ENCODE measurements at regions not wholly inside any gene's neighbourhood (a gene's known extent, or its start where the extent isn't known, plus 50 kb on each side); places are given as distances from the start of the nearest gene placed in this dataset.

GRCh38 chr17:53662608-53663007 is 160.1 kb upstream of the KIF2B start:
- H3K9me3 ChIP-seq (ENCODE audit: control insufficient read depth, insufficient read depth, low read depth, low read length) = no peaks in the 10 kb centered on the region

GRCh38 chr17:53659181-53659580 is 163.5 kb upstream of the KIF2B start:
- no peaks in the 10 kb centered on the region for H3K9me3 ChIP-seq (ENCODE audit: control insufficient read depth, insufficient read depth, low read depth, low read length)
- ChIA-PET POLR2A (no interaction called here), CTCF (no interaction called here)
- H3K4me1 ChIP-seq (ENCODE audit: control insufficient read depth, insufficient read depth, low read length) = no peaks in the 10 kb centered on the region
- no peaks in the 10 kb centered on the region for H3K36me3 ChIP-seq (ENCODE audit: control insufficient read depth in 2 of 2, insufficient read depth in 1 of 2, low read length in 2 of 2)
- no peak overlapping the region for H3K27ac ChIP-seq (ENCODE audit: extremely low read depth, low read depth, low read length)
- no peak overlapping the region for H3K4me3 ChIP-seq (ENCODE audit: low read depth, low read length)
- no peak for TF ChIP-seq SALL2 (tag by site-specific recombination; IDR thresholded peaks at IDR 0.05; ENCODE audit: borderline replicate concordance)
- no peak for TF ChIP-seq ZNF18 (tag by site-specific recombination; IDR thresholded peaks at IDR 0.05)
- TF ChIP-seq AEBP2 (tag by site-specific recombination; IDR thresholded peaks at IDR 0.05; ENCODE audit: borderline replicate concordance) = no peak
- TF ChIP-seq ZNF555 (tag by site-specific recombination; conservative IDR thresholded peaks at IDR 0.05) = no peak
- TF ChIP-seq ZSCAN4 (tag by site-specific recombination; IDR thresholded peaks at IDR 0.05) = no peak
- no peak for TF ChIP-seq ZNF132 (tag by site-specific recombination; IDR thresholded peaks at IDR 0.05; ENCODE audit: borderline replicate concordance)
- TF ChIP-seq ZNF175 (tag by site-specific recombination; IDR thresholded peaks at IDR 0.05) = no peak
- no peak for TF ChIP-seq ZBTB11 (tag by site-specific recombination; conservative IDR thresholded peaks at IDR 0.05; ENCODE audit: low read depth)
- TF ChIP-seq ZFP37 (tag by site-specific recombination; IDR thresholded peaks at IDR 0.05) = no peak
- no peak for TF ChIP-seq ZNF26 (tag by site-specific recombination; IDR thresholded peaks at IDR 0.05)
- no peak for TF ChIP-seq KLF16 (tag by site-specific recombination; IDR thresholded peaks at IDR 0.05)
- no peak for TF ChIP-seq ZNF169 (tag by site-specific recombination; IDR thresholded peaks at IDR 0.05)
- no peak for TF ChIP-seq ZNF571 (tag by site-specific recombination; IDR thresholded peaks at IDR 0.05)

More at GRCh38 chr17:53662608-53663007, 160.1 kb upstream of the KIF2B start:
- ChIA-PET CTCF (no interaction called here), POLR2A (no interaction called here)
- Histone ChIP-seq H3K4me1 (ENCODE audit: control insufficient read depth, insufficient read depth, low read length) (no peaks in the 10 kb centered on the region), H3K36me3 (ENCODE audit: control insufficient read depth in 2 of 2, insufficient read depth in 1 of 2, low read length in 2 of 2) (no peaks in the 10 kb centered on the region), H3K27ac (ENCODE audit: extremely low read depth, low read depth, low read length) (no peak overlapping the region), H3K4me3 (ENCODE audit: low read depth, low read length) (no peak overlapping the region)
- no peak for TF ChIP-seq KLF7 (tag by site-specific recombination; IDR thresholded peaks at IDR 0.05; ENCODE audit: borderline replicate concordance)
- no peak for TF ChIP-seq ZNF169 (tag by site-specific recombination; IDR thresholded peaks at IDR 0.05)
- no peak for TF ChIP-seq ZBTB44 (tag by site-specific recombination; IDR thresholded peaks at IDR 0.05)
- TF ChIP-seq ZBTB49 (tag by site-specific recombination; IDR thresholded peaks at IDR 0.05; ENCODE audit: low read depth) = no peak
- no peak for TF ChIP-seq EGR2 (tag by site-specific recombination; IDR thresholded peaks at IDR 0.05; ENCODE audit: low read depth)
- no peak for TF ChIP-seq ZFP3 (tag by site-specific recombination; IDR thresholded peaks at IDR 0.05; ENCODE audit: low read depth)
